Omental fat pad (tissue), 3 donors: ENCODE measurements at regions not wholly inside any gene's neighbourhood (a gene's known extent, or its start where the extent isn't known, plus 50 kb on each side); places are given as distances from the start of the nearest gene placed in this dataset. TPM values are rescaled to one million over a fixed set of nuclear protein-coding genes. Genes with fewer than 3 reads are reported as not detected.

Experiments used
- ATAC-seq: fragments of 150-250 bp; one replicate; pipeline ENCODE4 v1.9.1; 2016; ENCODE audit warnings: mild to moderate bottlenecking, moderate library complexity; ENCODE audit not compliant: low FRiP score
- DNase-seq: peaks from one replicate; pipeline ENCODE4 v3.0.0-alpha.2; 2019; ENCODE audit warnings: low spot score
- small RNA-seq: library from RNA; depleted of rRNA; stranded (forward); fragments of <200 nt; gene quantifications from one replicate; pipeline ENCODE3, GENCODE V24; 2016
- TF ChIP-seq, protein P1 (sequence below), 3 donors: fragments of 450-650 bp; IDR thresholded peaks; one replicate each; pipeline ENCODE4 v1.5.1; 2016 to 2017; ENCODE audit warnings: antibody characterized with exemption in 3 of 3, mild to moderate bottlenecking in 3 of 3, moderate library complexity in 2 of 3

DNA sequence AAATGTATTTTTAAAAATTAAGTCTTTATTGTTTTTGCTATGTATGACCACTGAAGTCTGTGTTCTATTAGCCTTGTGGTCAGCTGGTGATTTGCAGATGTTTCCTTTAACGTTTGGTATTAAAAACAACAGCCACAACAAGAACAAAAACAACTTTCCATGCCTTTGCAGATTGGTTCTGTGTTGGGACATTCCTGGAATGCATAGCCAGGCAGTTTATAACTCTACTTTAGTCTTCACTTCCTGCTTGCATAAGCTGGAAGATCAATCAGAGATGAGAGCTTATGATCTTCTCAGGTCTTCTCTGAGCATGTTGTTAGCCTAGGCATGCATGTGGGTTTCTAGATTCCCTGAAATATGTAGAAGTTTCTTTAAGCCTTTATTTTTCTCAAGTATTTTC lies 58.9 kb upstream of the SEMA3C start:
- ATAC-seq: no peak

GRCh38 chr7:80974396-80975358 lies 55.8 kb upstream of the SEMA3C start:
- TF ChIP-seq, protein P1, sequence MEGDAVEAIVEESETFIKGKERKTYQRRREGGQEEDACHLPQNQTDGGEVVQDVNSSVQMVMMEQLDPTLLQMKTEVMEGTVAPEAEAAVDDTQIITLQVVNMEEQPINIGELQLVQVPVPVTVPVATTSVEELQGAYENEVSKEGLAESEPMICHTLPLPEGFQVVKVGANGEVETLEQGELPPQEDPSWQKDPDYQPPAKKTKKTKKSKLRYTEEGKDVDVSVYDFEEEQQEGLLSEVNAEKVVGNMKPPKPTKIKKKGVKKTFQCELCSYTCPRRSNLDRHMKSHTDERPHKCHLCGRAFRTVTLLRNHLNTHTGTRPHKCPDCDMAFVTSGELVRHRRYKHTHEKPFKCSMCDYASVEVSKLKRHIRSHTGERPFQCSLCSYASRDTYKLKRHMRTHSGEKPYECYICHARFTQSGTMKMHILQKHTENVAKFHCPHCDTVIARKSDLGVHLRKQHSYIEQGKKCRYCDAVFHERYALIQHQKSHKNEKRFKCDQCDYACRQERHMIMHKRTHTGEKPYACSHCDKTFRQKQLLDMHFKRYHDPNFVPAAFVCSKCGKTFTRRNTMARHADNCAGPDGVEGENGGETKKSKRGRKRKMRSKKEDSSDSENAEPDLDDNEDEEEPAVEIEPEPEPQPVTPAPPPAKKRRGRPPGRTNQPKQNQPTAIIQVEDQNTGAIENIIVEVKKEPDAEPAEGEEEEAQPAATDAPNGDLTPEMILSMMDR (IDR thresholded peaks at IDR 0.05): no peak
- DNase-seq (no peak), ATAC-seq (no peak)

More for the DNA sequence above, 58.9 kb upstream of the SEMA3C start:
- TF ChIP-seq, protein P1 (IDR thresholded peaks at IDR 0.05): no peak
- DNase-seq: no peak

DNA sequence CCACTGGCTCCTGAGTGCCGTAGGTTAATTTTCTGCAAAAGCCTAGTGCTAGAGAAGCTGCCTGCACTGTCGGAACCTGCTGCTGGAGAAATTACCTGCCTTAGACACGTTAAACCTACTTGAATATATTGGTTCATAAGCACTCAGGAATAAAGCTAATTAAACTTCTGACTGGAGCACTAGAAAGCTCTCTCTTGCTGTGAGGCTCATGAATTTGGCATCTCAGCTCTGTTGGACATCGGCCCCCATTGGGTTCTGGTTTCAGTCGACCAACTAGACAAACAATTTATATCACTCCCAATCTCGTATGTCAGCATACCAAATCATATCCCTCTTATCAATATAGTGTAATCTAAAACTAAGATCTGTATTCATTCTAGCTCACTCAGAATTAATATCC lies 52.4 kb upstream of the SEMA3C start:
- TF ChIP-seq, protein P1 (IDR thresholded peaks at IDR 0.05): no peak
- ATAC-seq (no peak), DNase-seq (no peak)

Small RNAs in the stretch of these regions (small RNA-seq; reads per million reads assigned to genes)
- gene AC004866.1: not detected
